ENCODE measurements at regions not wholly inside any gene's neighbourhood (a gene's known extent, or its start where the extent isn't known, plus 50 kb on each side); places are given as distances from the start of the nearest gene placed in this dataset.

GRCh38 chr12:9391815-9392214 is 183.6 kb upstream of the PZP start:
- ChIA-PET POLR2A (no interaction called here), CTCF (interaction anchor here (1.3 to 4.4 kb wide), 2 partner anchors 13 to 61 kb away, joined by 3 to 14 read pairs; no protein-coding TSS in a partner anchor)
- no peak for TF ChIP-seq CTCF (IDR thresholded peaks at IDR 0.05; ENCODE audit: control extremely low read depth, extremely low read depth, low read depth, missing control alignments)
- DNase-seq (ENCODE audit: extremely low spot score): no peak

GRCh38 chr12:9390761-9391160 is 182.6 kb upstream of the PZP start:
- TF ChIP-seq CTCF (IDR thresholded peaks at IDR 0.05; ENCODE audit: control extremely low read depth, extremely low read depth, low read depth, missing control alignments): no peak

GRCh38 chr12:9389796-9390195 is 181.6 kb upstream of the PZP start:
- no peak for TF ChIP-seq CTCF (IDR thresholded peaks at IDR 0.05; ENCODE audit: control extremely low read depth, extremely low read depth, low read depth, missing control alignments)
- no peak for DNase-seq (ENCODE audit: extremely low spot score)
- CTCF ChIA-PET: interaction anchor here (4.4 kb wide), 1 partner anchor 11 kb away, joined by 14 read pairs; no protein-coding TSS in a partner anchor
- POLR2A ChIA-PET: no interaction called here

More at GRCh38 chr12:9390761-9391160, 182.6 kb upstream of the PZP start:
- CTCF ChIA-PET: interaction anchor here (4.4 kb wide), 1 partner anchor 12 kb away, joined by 14 read pairs; no protein-coding TSS in a partner anchor
- POLR2A ChIA-PET: no interaction called here
- no peak for DNase-seq (ENCODE audit: extremely low spot score)

- ChIA-PET POLR2A (no interaction called here), CTCF (interaction anchor here (0.6 to 1.8 kb wide), 3 partner anchors 16 to 261 kb away, joined by 3 to 6 read pairs (median 4); no protein-coding TSS in a partner anchor)
- no peak for DNase-seq (ENCODE audit: extremely low spot score)
- TF ChIP-seq CTCF (IDR thresholded peaks at IDR 0.05; ENCODE audit: control extremely low read depth, extremely low read depth, low read depth, missing control alignments): no peak
Measured at GRCh38 chr12:9388379-9388778, 180.2 kb upstream of the PZP start.

- CTCF ChIA-PET: interaction anchor here (1.8 kb wide), 1 partner anchor 15 kb away, joined by 4 read pairs; no protein-coding TSS in a partner anchor
Measured at GRCh38 chr12:9387450-9387849, 179.3 kb upstream of the PZP start.

GRCh38 chr12:9383585-9383984 is 175.4 kb upstream of the PZP start:
- DNase-seq (ENCODE audit: extremely low spot score): no peak
- POLR2A ChIA-PET: no interaction called here
- no peak for TF ChIP-seq CTCF (IDR thresholded peaks at IDR 0.05; ENCODE audit: control extremely low read depth, extremely low read depth, low read depth, missing control alignments)
- CTCF ChIA-PET: no interaction called here

More at GRCh38 chr12:9387450-9387849, 179.3 kb upstream of the PZP start:
- DNase-seq (ENCODE audit: extremely low spot score): no peak
- POLR2A ChIA-PET: no interaction called here
- no peak for TF ChIP-seq CTCF (IDR thresholded peaks at IDR 0.05; ENCODE audit: control extremely low read depth, extremely low read depth, low read depth, missing control alignments)

Data from GM10248 (cell line).